ENCODE measurements at regions not wholly inside any gene's neighbourhood (a gene's known extent, or its start where the extent isn't known, plus 50 kb on each side); places are given as distances from the start of the nearest gene placed in this dataset.

DNA sequence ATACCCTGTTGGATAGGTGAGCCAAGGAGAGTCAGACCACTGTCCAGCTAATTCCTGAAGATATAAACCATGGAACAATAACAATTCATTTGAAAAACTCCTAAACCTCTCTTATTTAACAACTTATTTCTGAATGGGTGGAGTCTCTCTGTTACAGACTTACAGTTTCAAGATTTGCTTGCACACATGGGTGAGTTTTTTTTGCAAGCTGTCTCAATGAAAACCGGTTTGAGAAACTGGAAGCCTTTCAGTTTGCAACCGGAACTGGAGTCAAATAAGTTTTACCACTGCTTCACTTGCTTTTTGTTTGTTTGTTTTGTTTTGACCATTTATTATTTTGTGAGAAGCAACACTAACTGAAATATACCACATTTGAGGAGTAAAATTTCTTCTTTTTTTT is 243.8 kb downstream of the MTERF1 start:
- H3K4me1 ChIP-seq (ENCODE audit: control insufficient read depth, insufficient read depth, low read length) = 0 out of 2 replicates have a peak, but pooled peaks cover 2% of the 10 kb centered on the region
- H3K9me3 ChIP-seq (ENCODE audit: control insufficient read depth, insufficient read depth, low read depth, low read length) = no peaks in the 10 kb centered on the region
- TF ChIP-seq ZNF626 (tag by site-specific recombination; IDR thresholded peaks at IDR 0.05) (no peak), SALL2 (tag by site-specific recombination; IDR thresholded peaks at IDR 0.05; ENCODE audit: borderline replicate concordance) (no peak), ZNF521 (tag by site-specific recombination; IDR thresholded peaks at IDR 0.05) (no peak), BCL11B (tag by site-specific recombination; IDR thresholded peaks at IDR 0.05; ENCODE audit: low read depth) (no peak), ZNF155 (tag by site-specific recombination; IDR thresholded peaks at IDR 0.05) (no peak), GLI4 (tag by site-specific recombination; IDR thresholded peaks at IDR 0.05) (no peak), ZNF585B (tag by site-specific recombination; IDR thresholded peaks at IDR 0.05) (no peak), ZNF114 (tag by site-specific recombination; IDR thresholded peaks at IDR 0.05) (no peak), ZNF133 (tag by site-specific recombination; IDR thresholded peaks at IDR 0.05) (no peak), ZNF514 (tag by site-specific recombination; IDR thresholded peaks at IDR 0.05) (no peak), ZSCAN23 (tag by site-specific recombination; IDR thresholded peaks at IDR 0.05) (no peak), ZNF488 (tag by site-specific recombination; IDR thresholded peaks at IDR 0.05) (no peak), ZNF48 (tag by site-specific recombination; IDR thresholded peaks at IDR 0.05) (no peak), ZNF654 (tag by site-specific recombination; IDR thresholded peaks at IDR 0.05; ENCODE audit: low read depth) (no peak), ZNF366 (tag by site-specific recombination; conservative IDR thresholded peaks at IDR 0.05) (no peak), ZNF548 (tag by site-specific recombination; IDR thresholded peaks at IDR 0.05) (no peak), KLF8 (tag by site-specific recombination; IDR thresholded peaks at IDR 0.05) (no peak)
- TF ChIP-seq, protein P1, sequence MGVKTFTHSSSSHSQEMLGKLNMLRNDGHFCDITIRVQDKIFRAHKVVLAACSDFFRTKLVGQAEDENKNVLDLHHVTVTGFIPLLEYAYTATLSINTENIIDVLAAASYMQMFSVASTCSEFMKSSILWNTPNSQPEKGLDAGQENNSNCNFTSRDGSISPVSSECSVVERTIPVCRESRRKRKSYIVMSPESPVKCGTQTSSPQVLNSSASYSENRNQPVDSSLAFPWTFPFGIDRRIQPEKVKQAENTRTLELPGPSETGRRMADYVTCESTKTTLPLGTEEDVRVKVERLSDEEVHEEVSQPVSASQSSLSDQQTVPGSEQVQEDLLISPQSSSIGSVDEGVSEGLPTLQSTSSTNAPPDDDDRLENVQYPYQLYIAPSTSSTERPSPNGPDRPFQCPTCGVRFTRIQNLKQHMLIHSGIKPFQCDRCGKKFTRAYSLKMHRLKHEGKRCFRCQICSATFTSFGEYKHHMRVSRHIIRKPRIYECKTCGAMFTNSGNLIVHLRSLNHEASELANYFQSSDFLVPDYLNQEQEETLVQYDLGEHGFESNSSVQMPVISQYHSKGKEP (tag by site-specific recombination; IDR thresholded peaks at IDR 0.05) = no peak
- TF ChIP-seq, protein P2, sequence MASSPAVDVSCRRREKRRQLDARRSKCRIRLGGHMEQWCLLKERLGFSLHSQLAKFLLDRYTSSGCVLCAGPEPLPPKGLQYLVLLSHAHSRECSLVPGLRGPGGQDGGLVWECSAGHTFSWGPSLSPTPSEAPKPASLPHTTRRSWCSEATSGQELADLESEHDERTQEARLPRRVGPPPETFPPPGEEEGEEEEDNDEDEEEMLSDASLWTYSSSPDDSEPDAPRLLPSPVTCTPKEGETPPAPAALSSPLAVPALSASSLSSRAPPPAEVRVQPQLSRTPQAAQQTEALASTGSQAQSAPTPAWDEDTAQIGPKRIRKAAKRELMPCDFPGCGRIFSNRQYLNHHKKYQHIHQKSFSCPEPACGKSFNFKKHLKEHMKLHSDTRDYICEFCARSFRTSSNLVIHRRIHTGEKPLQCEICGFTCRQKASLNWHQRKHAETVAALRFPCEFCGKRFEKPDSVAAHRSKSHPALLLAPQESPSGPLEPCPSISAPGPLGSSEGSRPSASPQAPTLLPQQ (tag by site-specific recombination; IDR thresholded peaks at IDR 0.05) = no peak
- no peaks in the 10 kb centered on the region for H3K36me3 ChIP-seq (ENCODE audit: control insufficient read depth in 2 of 2, insufficient read depth in 1 of 2, low read length in 2 of 2)
- H3K4me3 ChIP-seq (ENCODE audit: low read depth, low read length) = no peak overlapping the region
- no peak overlapping the region for H3K27ac ChIP-seq (ENCODE audit: extremely low read depth, low read depth, low read length)
- CTCF ChIA-PET = interaction anchor here (0.7 to 1.2 kb wide), 4 partner anchors 10 to 1184 kb away, joined by 3 to 5 read pairs (median 4); no protein-coding TSS in a partner anchor
- POLR2A ChIA-PET = no interaction called here

GRCh38 chr7:91644256-91644655 is 236.2 kb downstream of the MTERF1 start:
- ChIA-PET CTCF (interaction anchor here (0.6 to 0.8 kb wide), 2 partner anchors 142 to 293 kb away, joined by 3 read pairs; no protein-coding TSS in a partner anchor), POLR2A (no interaction called here)
- H3K4me3 ChIP-seq (ENCODE audit: low read depth, low read length) = no peak overlapping the region
- H3K27ac ChIP-seq (ENCODE audit: extremely low read depth, low read depth, low read length) = no peak overlapping the region
- H3K9me3 ChIP-seq (ENCODE audit: control insufficient read depth, insufficient read depth, low read depth, low read length) = no peaks in the 10 kb centered on the region
- H3K4me1 ChIP-seq (ENCODE audit: control insufficient read depth, insufficient read depth, low read length) = no peaks in the 10 kb centered on the region
- no peaks in the 10 kb centered on the region for H3K36me3 ChIP-seq (ENCODE audit: control insufficient read depth in 2 of 2, insufficient read depth in 1 of 2, low read length in 2 of 2)
- TF ChIP-seq BCL6B (tag by site-specific recombination; IDR thresholded peaks at IDR 0.05) (no peak), ZNF561 (tag by site-specific recombination; IDR thresholded peaks at IDR 0.05; ENCODE audit: borderline replicate concordance) (no peak), ZNF391 (tag by site-specific recombination; IDR thresholded peaks at IDR 0.05; ENCODE audit: borderline replicate concordance, low read depth) (no peak), TCF7L2 (IDR thresholded peaks at IDR 0.05; ENCODE audit: borderline replicate concordance, low read depth, low read length) (no peak), ZNF280D (tag by site-specific recombination; IDR thresholded peaks at IDR 0.05) (no peak), ZNF239 (tag by site-specific recombination; IDR thresholded peaks at IDR 0.05) (no peak), ZIC2 (tag by site-specific recombination; IDR thresholded peaks at IDR 0.05) (no peak), ZNF132 (tag by site-specific recombination; IDR thresholded peaks at IDR 0.05; ENCODE audit: borderline replicate concordance) (no peak), ZFP3 (tag by site-specific recombination; IDR thresholded peaks at IDR 0.05; ENCODE audit: low read depth) (no peak), ZSCAN30 (tag by site-specific recombination; IDR thresholded peaks at IDR 0.05) (no peak), ZFHX2 (tag by site-specific recombination; conservative IDR thresholded peaks at IDR 0.05) (no peak)
